GM19023 (cell line): ENCODE measurements at regions not wholly inside any gene's neighbourhood (a gene's known extent, or its start where the extent isn't known, plus 50 kb on each side); places are given as distances from the start of the nearest gene placed in this dataset.
A peak's percentile ranks its signal among the peaks of the same experiment; 100 is the strongest.

Experiments
- ATAC-seq: cut with Tn5 transposase; IDR thresholded peaks from one replicate; pipeline ENCODE4 v1.9.1; 2021; ENCODE audit warnings: mild to moderate bottlenecking, moderate library complexity; ENCODE audit not compliant: unreplicated experiment

- no peak for ATAC-seq
Measured at GRCh38 chr6:78577585-78577984, 289.8 kb upstream of the IRAK1BP1 start.

GRCh38 chr6:78578430-78578829 lies 288.9 kb upstream of the IRAK1BP1 start:
- ATAC-seq, result no peak

- no peak for ATAC-seq
Measured at GRCh38 chr6:78580923-78581322, 286.4 kb upstream of the IRAK1BP1 start.

- no peak for ATAC-seq
Measured at GRCh38 chr6:78583079-78583478, 284.3 kb upstream of the IRAK1BP1 start.

- ATAC-seq, result no peak
Measured at GRCh38 chr6:78589436-78589835, 277.9 kb upstream of the IRAK1BP1 start.

GRCh38 chr6:78593898-78594667 lies 273.3 kb upstream of the IRAK1BP1 start:
- ATAC-seq, result no peak

GRCh38 chr6:78594668-78595066 lies 272.7 kb upstream of the IRAK1BP1 start:
- no peak for ATAC-seq

GRCh38 chr6:78597966-78598365 lies 269.4 kb upstream of the IRAK1BP1 start:
- no peak for ATAC-seq

GRCh38 chr6:78598966-78599365 lies 268.4 kb upstream of the IRAK1BP1 start:
- ATAC-seq, result no peak

GRCh38 chr6:78599526-78599925 lies 267.8 kb upstream of the IRAK1BP1 start:
- ATAC-seq, result no peak

- no peak for ATAC-seq
Measured at GRCh38 chr6:78605909-78606446, 261.4 kb upstream of the IRAK1BP1 start.

GRCh38 chr6:78607189-78607588 lies 260.2 kb upstream of the IRAK1BP1 start:
- no peak for ATAC-seq

GRCh38 chr6:78611102-78611620 lies 256.2 kb upstream of the IRAK1BP1 start:
- no peak for ATAC-seq

- no peak for ATAC-seq
Measured at GRCh38 chr6:78611886-78612480, 255.4 kb upstream of the IRAK1BP1 start.

- peak; percentile 33 for ATAC-seq
Measured at GRCh38 chr6:78614961-78615360, 252.4 kb upstream of the IRAK1BP1 start.

- peak; percentile 77 for ATAC-seq
Measured at GRCh38 chr6:78615430-78615904, 251.9 kb upstream of the IRAK1BP1 start.

- no peak for ATAC-seq
Measured at GRCh38 chr6:78618970-78619369, 248.4 kb upstream of the IRAK1BP1 start.

GRCh38 chr6:78623554-78623953 lies 243.8 kb upstream of the IRAK1BP1 start:
- no peak for ATAC-seq

- no peak for ATAC-seq
Measured at GRCh38 chr6:78629154-78629721, 238.1 kb upstream of the IRAK1BP1 start.

GRCh38 chr6:78629836-78630235 lies 237.5 kb upstream of the IRAK1BP1 start:
- ATAC-seq, result no peak

- no peak for ATAC-seq
Measured at GRCh38 chr6:78631976-78632375, 235.4 kb upstream of the IRAK1BP1 start.
